ENCODE measurements at regions not wholly inside any gene's neighbourhood (a gene's known extent, or its start where the extent isn't known, plus 50 kb on each side); places are given as distances from the start of the nearest gene placed in this dataset.

GRCh38 chr20:50415021-50415515, 95.1 kb upstream of the PTPN1 start:
- H3K4me3 ChIP-seq: no peak overlapping the region
- DNase-seq (no peak), ATAC-seq (peak; percentile 46 to 66 (median 62))
- no peaks in the 10 kb centered on the region for H3K27me3 ChIP-seq (ENCODE audit: insufficient read depth in 3 of 3, low read length in 2 of 3)
- intact Hi-C loops (cut with DNase I): loop anchor here in 1 of 2 donors (2.0 kb wide), 1 partner anchor 16 kb away; no protein-coding TSS in a partner anchor
- H3K36me3 ChIP-seq (ENCODE audit: insufficient read depth in 1 of 2, low read depth in 1 of 2): no peaks in the 10 kb centered on the region
- TF ChIP-seq CTCF (IDR thresholded peaks at IDR 0.05): no peak
- no peaks in the 10 kb centered on the region for H3K9me3 ChIP-seq
- H3K4me1 ChIP-seq: peaks cover 47% of the 10 kb centered on the region
- H3K27ac ChIP-seq: peak overlapping the region; percentile 98
- 21 to 23% (median 22%) methylated on average over 5 of the region's 5 CpGs for WGBS, 3 donors

GRCh38 chr20:50415516-50416268, 94.5 kb upstream of the PTPN1 start:
- no peaks in the 10 kb centered on the region for H3K27me3 ChIP-seq (ENCODE audit: insufficient read depth in 3 of 3, low read length in 2 of 3)
- H3K4me3 ChIP-seq: peak overlapping the region; percentile 28
- H3K27ac ChIP-seq: peak overlapping the region; percentile 98
- ATAC-seq: peak; percentile 85 to 93 (median 90)
- H3K4me1 ChIP-seq: peaks cover 47% of the 10 kb centered on the region
- 4 to 9% (median 9%) methylated on average over 24 to 25 of the region's 25 CpGs for WGBS, 3 donors
- TF ChIP-seq CTCF (IDR thresholded peaks at IDR 0.05): no peak
- H3K9me3 ChIP-seq: no peaks in the 10 kb centered on the region
- peak; percentile 100 for DNase-seq
- intact Hi-C loops (cut with DNase I): loop anchor here in 1 of 2 donors (2.0 kb wide), 1 partner anchor 17 kb away; no protein-coding TSS in a partner anchor
- H3K36me3 ChIP-seq (ENCODE audit: insufficient read depth in 1 of 2, low read depth in 1 of 2): no peaks in the 10 kb centered on the region

- intact Hi-C loops (cut with DNase I): no loop called here
- peaks cover 46% of the 10 kb centered on the region for H3K4me1 ChIP-seq
- ATAC-seq: peak; percentile 11 to 38 (median 26)
These were observed 93.7 kb upstream of the PTPN1 start for GRCh38 chr20:50416269-50417022.

GRCh38 chr20:50417023-50417329, 93.2 kb upstream of the PTPN1 start:
- peaks cover 5% of the 10 kb centered on the region for H3K9me3 ChIP-seq
- no peaks in the 10 kb centered on the region for H3K36me3 ChIP-seq (ENCODE audit: insufficient read depth in 1 of 2, low read depth in 1 of 2)
- TF ChIP-seq CTCF (IDR thresholded peaks at IDR 0.05): no peak
- WGBS, 3 donors: 16 to 69% (median 32%) methylated on average over 5 of the region's 5 CpGs
- H3K4me1 ChIP-seq: peaks cover 41% of the 10 kb centered on the region
- H3K27me3 ChIP-seq (ENCODE audit: insufficient read depth in 3 of 3, low read length in 2 of 3): no peaks in the 10 kb centered on the region
- peak overlapping the region; percentile 98 for H3K27ac ChIP-seq
- DNase-seq (no peak), ATAC-seq (peak; percentile 23 to 66 (median 36))
- H3K4me3 ChIP-seq: no peak overlapping the region
- intact Hi-C loops (cut with DNase I): no loop called here

More at GRCh38 chr20:50416269-50417022, 93.7 kb upstream of the PTPN1 start:
- 50 to 76% (median 54%) methylated on average over 14 of the region's 14 CpGs for WGBS, 3 donors
- H3K27ac ChIP-seq: peak overlapping the region; percentile 98
- no peaks in the 10 kb centered on the region for H3K27me3 ChIP-seq (ENCODE audit: insufficient read depth in 3 of 3, low read length in 2 of 3)
- H3K9me3 ChIP-seq: peaks cover 1% of the 10 kb centered on the region
- no peaks in the 10 kb centered on the region for H3K36me3 ChIP-seq (ENCODE audit: insufficient read depth in 1 of 2, low read depth in 1 of 2)
- no peak for TF ChIP-seq CTCF (IDR thresholded peaks at IDR 0.05)
- peak; percentile 58 to 73 for DNase-seq
- peak overlapping the region; percentile 28 for H3K4me3 ChIP-seq
